ENCODE measurements at regions not wholly inside any gene's neighbourhood (a gene's known extent, or its start where the extent isn't known, plus 50 kb on each side); places are given as distances from the start of the nearest gene placed in this dataset.

DNA sequence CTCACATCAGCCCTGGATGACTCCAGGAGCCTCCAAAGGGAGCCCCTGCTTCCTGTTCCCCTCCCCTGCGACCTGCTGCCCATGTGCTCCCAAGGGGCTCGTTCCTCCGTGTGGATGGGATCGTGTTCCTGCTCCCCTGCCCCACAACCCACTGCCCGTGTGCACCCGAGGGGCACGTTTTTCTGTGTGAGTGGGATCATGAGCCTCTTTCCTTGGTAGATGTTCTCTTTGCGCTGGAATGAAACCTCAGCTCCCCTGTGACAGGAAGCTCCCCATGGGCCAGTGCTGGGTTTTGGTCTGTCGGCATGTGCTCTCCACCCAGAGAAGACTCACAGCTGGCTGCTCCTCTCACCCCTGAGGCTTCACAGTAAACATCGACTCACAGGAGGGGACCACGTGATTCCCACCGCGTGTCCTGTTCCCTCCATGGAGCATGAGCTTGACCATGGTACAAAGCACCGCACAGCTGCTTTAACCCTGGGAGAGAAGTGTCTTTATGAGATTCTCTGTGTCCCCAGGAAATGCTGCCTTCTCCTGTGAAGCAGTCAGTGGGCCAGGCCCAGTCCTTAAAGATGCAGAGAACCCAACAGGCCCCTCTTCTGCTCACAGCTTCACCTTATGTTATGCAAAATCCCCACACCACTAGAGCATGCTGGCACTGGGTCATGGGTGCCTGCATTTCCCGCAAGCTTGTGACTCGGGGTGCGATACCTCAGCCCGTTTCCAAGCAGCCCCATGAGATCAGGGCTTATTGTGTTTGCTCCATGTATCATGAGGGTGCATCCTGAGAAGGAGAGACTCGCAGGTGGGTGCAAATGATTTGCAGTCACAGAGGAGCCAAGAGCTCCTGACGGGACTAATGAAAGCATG, 215.1 kb downstream of the ERMARD start:
- Histone ChIP-seq H3K4me3 (no peak overlapping the region), H3K79me2 (no peaks in the 10 kb centered on the region), H3K36me3 (replicated peaks; ENCODE audit: insufficient read depth, low read depth) (no peaks in the 10 kb centered on the region), H2AFZ (no peak overlapping the region), H4K20me1 (ENCODE audit: insufficient read depth, poor library complexity, severe bottlenecking) (no peaks in the 10 kb centered on the region), H3K9me3 (ENCODE audit: low read depth) (no peaks in the 10 kb centered on the region), H3K27ac (no peak overlapping the region), H3K4me1 (ENCODE audit: insufficient read depth) (no peaks in the 10 kb centered on the region), H3K9me2 (replicated peaks; ENCODE audit: insufficient read depth) (no peaks in the 10 kb centered on the region), H3K27me3 (no peaks in the 10 kb centered on the region), H3K4me2 (no peak overlapping the region)
- WGBS (ENCODE audit: low lambda C conversion rate, missing lambda C conversion rate): 84% methylated on average over 20 of the region's 20 CpGs
- DNase-seq (ENCODE audit: low spot score): no peak
- TF ChIP-seq EZH2 (IDR thresholded peaks at IDR 0.05; ENCODE audit: borderline replicate concordance): no peak
- TF ChIP-seq CTCF (IDR thresholded peaks at IDR 0.05; ENCODE audit: poor library complexity): no peak
- TF ChIP-seq EZH2phosphoT487 (IDR thresholded peaks at IDR 0.05; ENCODE audit: low read depth, severe bottlenecking, unreplicated experiment): no peak

DNA sequence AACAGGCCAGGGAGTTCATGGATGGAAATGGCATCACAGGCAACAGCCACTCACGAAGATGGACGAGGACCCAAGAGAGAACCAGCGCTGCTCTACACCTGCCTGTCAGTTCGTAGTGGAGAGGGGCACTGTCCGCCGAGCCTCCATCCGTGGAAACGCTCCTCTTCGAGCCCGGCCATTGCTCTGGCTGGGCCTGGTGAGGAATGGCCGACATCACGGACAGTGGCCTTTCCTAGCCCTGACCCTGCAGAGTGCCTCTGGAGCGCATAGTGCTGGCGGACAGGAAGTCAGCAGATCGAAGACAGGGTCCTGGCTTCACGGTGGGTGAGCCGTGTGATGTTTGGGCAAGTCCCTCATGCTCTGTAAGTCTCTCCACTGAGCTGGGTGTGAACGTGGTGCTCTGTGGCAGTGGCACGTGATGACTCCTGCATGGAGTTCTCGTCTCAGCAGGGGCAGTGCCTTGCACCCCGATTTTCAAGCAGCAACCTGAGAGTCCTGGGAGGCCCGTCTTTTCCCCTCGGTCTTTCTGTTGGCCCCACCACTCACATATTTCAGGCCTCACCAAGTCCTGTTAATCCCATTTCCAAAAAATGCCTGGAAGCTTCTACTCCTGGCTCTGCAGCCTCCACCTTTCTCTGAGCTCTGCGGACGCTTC, 214.4 kb downstream of the ERMARD start:
- H3K36me3 ChIP-seq (replicated peaks; ENCODE audit: insufficient read depth, low read depth): no peaks in the 10 kb centered on the region
- TF ChIP-seq CTCF (IDR thresholded peaks at IDR 0.05; ENCODE audit: poor library complexity): no peak
- TF ChIP-seq EZH2 (IDR thresholded peaks at IDR 0.05; ENCODE audit: borderline replicate concordance): no peak
- no peak for TF ChIP-seq EZH2phosphoT487 (IDR thresholded peaks at IDR 0.05; ENCODE audit: low read depth, severe bottlenecking, unreplicated experiment)
- H3K4me3 ChIP-seq: no peak overlapping the region
- H3K27me3 ChIP-seq: no peaks in the 10 kb centered on the region
- H4K20me1 ChIP-seq (ENCODE audit: insufficient read depth, poor library complexity, severe bottlenecking): no peaks in the 10 kb centered on the region
- H3K27ac ChIP-seq: no peak overlapping the region
- H3K4me2 ChIP-seq: no peak overlapping the region
- H3K79me2 ChIP-seq: no peaks in the 10 kb centered on the region
- 90% methylated on average over 21 of the region's 25 CpGs for WGBS (ENCODE audit: low lambda C conversion rate, missing lambda C conversion rate)
- H3K9me3 ChIP-seq (ENCODE audit: low read depth): no peaks in the 10 kb centered on the region
- H3K9me2 ChIP-seq (replicated peaks; ENCODE audit: insufficient read depth): no peaks in the 10 kb centered on the region
- DNase-seq (ENCODE audit: low spot score): no peak
- H2AFZ ChIP-seq: no peak overlapping the region
- H3K4me1 ChIP-seq (ENCODE audit: insufficient read depth): no peaks in the 10 kb centered on the region

DNA sequence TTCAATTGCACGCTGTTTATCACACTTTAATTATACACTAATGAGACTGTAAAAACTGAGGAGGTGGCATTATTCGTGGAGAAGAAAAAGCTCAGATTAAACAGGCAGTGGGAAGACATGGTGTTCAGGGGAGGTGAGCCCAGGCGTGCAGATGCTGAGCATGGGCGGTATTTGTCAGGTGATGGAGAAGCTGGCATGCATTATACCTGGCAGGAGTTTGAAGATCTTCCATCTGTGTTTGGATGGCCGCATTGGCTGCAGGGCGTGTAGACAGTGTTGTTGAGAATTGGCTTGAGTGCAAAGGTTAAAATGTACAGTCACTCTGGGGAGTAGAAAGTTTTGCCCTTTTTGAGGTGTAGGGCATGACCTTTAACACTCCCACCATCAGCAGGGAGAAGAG, 213.8 kb downstream of the ERMARD start:
- no peaks in the 10 kb centered on the region for H3K9me3 ChIP-seq (ENCODE audit: low read depth)
- no peak for DNase-seq (ENCODE audit: low spot score)
- H3K9me2 ChIP-seq (replicated peaks; ENCODE audit: insufficient read depth): no peaks in the 10 kb centered on the region
- H3K36me3 ChIP-seq (replicated peaks; ENCODE audit: insufficient read depth, low read depth): no peaks in the 10 kb centered on the region
- H2AFZ ChIP-seq: no peak overlapping the region
- no peak overlapping the region for H3K27ac ChIP-seq
- no peaks in the 10 kb centered on the region for H3K27me3 ChIP-seq
- no peak for TF ChIP-seq EZH2 (IDR thresholded peaks at IDR 0.05; ENCODE audit: borderline replicate concordance)
- TF ChIP-seq EZH2phosphoT487 (IDR thresholded peaks at IDR 0.05; ENCODE audit: low read depth, severe bottlenecking, unreplicated experiment): no peak
- no peak for TF ChIP-seq CTCF (IDR thresholded peaks at IDR 0.05; ENCODE audit: poor library complexity)
- 74% methylated on average over 6 of the region's 6 CpGs for WGBS (ENCODE audit: low lambda C conversion rate, missing lambda C conversion rate)
- no peaks in the 10 kb centered on the region for H3K79me2 ChIP-seq
- H3K4me3 ChIP-seq: no peak overlapping the region
- no peaks in the 10 kb centered on the region for H3K4me1 ChIP-seq (ENCODE audit: insufficient read depth)
- H4K20me1 ChIP-seq (ENCODE audit: insufficient read depth, poor library complexity, severe bottlenecking): no peaks in the 10 kb centered on the region
- H3K4me2 ChIP-seq: no peak overlapping the region
